ENCODE measurements at regions not wholly inside any gene's neighbourhood (a gene's known extent, or its start where the extent isn't known, plus 50 kb on each side); places are given as distances from the start of the nearest gene placed in this dataset.
"Not testable (repeated sequence)": the region's sequence is repeated elsewhere in the genome, so short reads cannot be mapped to it uniquely, and the experiment has no call there.

- not testable (repeated sequence) for TF ChIP-seq POLR2A (IDR thresholded peaks at IDR 0.05; ENCODE audit: low read length); GATA1 (IDR thresholded peaks at IDR 0.05; ENCODE audit: low read depth, low read length)
These were observed 111.8 kb upstream of the XPO1 start for GRCh38 chr2:61649946-61650345.
